Effector memory CD4-positive, alpha-beta T cell (primary cell): ENCODE measurements at regions not wholly inside any gene's neighbourhood (a gene's known extent, or its start where the extent isn't known, plus 50 kb on each side); places are given as distances from the start of the nearest gene placed in this dataset.

ENCODE experiments used
- DNase-seq, 3 donors: peaks; one replicate each; pipeline ENCODE4 v3.0.0-alpha.2; 2020
- H3K27ac ChIP-seq: 2 replicates; pipeline ENCODE4 v1.7.0; 2013; ENCODE audit warnings: mild to moderate bottlenecking, low read length, moderate library complexity; ENCODE audit not compliant: insufficient read depth, poor library complexity, severe bottlenecking
- H3K27me3 ChIP-seq: replicated peaks from 2 replicates; pipeline ENCODE4 v1.7.0; 2013; ENCODE audit warnings: mild to moderate bottlenecking, low read length; ENCODE audit not compliant: insufficient read depth, control insufficient read depth, poor library complexity, severe bottlenecking
- H3K36me3 ChIP-seq: 2 replicates; pipeline ENCODE4 v1.7.0; 2013; ENCODE audit warnings: mild to moderate bottlenecking, low read length, moderate library complexity; ENCODE audit not compliant: control insufficient read depth, insufficient read depth
- H3K4me1 ChIP-seq: 2 replicates; pipeline ENCODE4 v1.7.0; 2013; ENCODE audit warnings: low read length, mild to moderate bottlenecking; ENCODE audit not compliant: control insufficient read depth, insufficient read depth, poor library complexity, severe bottlenecking
- H3K4me3 ChIP-seq: 2 replicates; pipeline ENCODE4 v1.7.0; 2013; ENCODE audit warnings: low read length, low read depth, mild to moderate bottlenecking; ENCODE audit not compliant: insufficient read depth, poor library complexity, severe bottlenecking
- H3K9me3 ChIP-seq: 2 replicates; pipeline ENCODE4 v1.7.0; 2013; ENCODE audit warnings: mild to moderate bottlenecking, low read length, moderate library complexity; ENCODE audit not compliant: control insufficient read depth

DNA sequence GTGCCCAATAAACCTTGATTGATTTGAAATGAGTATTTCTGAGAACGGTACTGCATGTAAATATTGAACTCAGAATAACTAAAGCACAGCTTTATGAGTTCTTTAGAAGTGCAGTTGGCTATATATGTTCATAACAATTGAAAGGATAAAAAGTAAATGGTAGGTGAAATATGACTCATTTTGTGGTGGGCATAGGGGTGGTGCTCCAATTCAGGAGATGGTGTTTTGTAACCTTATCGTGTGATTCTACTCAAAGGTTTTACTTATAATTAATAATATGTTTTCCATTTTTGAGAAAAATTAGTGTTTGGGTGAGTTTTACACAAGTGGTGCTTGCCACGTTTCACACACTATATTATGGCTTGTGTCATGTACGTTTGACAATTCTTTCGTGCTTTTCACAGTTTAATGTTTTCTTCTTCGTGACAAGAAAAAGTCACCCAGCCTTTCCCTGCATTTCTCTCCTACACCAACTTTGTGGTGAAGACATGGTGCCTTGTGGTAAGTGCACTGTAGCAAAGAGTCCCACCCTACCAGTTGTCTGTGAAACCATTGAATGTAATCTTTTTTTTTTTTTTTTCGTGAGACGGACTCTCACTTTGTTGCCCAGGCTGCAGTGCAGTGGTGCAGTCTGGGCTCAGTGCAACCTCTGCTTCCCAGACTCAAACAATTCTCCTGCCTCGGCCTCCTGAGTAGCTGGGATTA lies 492.5 kb upstream of the SGCD start:
- Histone ChIP-seq H3K27me3 (no peaks in the 10 kb centered on the region), H3K4me3 (no peak overlapping the region), H3K4me1 (no peaks in the 10 kb centered on the region), H3K27ac (no peak overlapping the region), H3K36me3 (no peaks in the 10 kb centered on the region), H3K9me3 (no peaks in the 10 kb centered on the region)
- DNase-seq, result no peak

GRCh38 chr5:155836089-155836803 lies 490.7 kb upstream of the SGCD start:
- H3K27ac ChIP-seq, result no peak overlapping the region
- DNase-seq, result no peak
- H3K36me3 ChIP-seq, result no peaks in the 10 kb centered on the region
- no peaks in the 10 kb centered on the region for H3K27me3 ChIP-seq
- H3K4me1 ChIP-seq, result no peaks in the 10 kb centered on the region
- no peaks in the 10 kb centered on the region for H3K9me3 ChIP-seq
- no peak overlapping the region for H3K4me3 ChIP-seq

- no peak for DNase-seq
- H3K4me3 ChIP-seq, result no peak overlapping the region
- H3K36me3 ChIP-seq, result no peaks in the 10 kb centered on the region
- H3K4me1 ChIP-seq, result no peaks in the 10 kb centered on the region
- no peak overlapping the region for H3K27ac ChIP-seq
- no peaks in the 10 kb centered on the region for H3K9me3 ChIP-seq
- no peaks in the 10 kb centered on the region for H3K27me3 ChIP-seq
Observed at GRCh38 chr5:155838394-155838793, 488.6 kb upstream of the SGCD start.

DNA sequence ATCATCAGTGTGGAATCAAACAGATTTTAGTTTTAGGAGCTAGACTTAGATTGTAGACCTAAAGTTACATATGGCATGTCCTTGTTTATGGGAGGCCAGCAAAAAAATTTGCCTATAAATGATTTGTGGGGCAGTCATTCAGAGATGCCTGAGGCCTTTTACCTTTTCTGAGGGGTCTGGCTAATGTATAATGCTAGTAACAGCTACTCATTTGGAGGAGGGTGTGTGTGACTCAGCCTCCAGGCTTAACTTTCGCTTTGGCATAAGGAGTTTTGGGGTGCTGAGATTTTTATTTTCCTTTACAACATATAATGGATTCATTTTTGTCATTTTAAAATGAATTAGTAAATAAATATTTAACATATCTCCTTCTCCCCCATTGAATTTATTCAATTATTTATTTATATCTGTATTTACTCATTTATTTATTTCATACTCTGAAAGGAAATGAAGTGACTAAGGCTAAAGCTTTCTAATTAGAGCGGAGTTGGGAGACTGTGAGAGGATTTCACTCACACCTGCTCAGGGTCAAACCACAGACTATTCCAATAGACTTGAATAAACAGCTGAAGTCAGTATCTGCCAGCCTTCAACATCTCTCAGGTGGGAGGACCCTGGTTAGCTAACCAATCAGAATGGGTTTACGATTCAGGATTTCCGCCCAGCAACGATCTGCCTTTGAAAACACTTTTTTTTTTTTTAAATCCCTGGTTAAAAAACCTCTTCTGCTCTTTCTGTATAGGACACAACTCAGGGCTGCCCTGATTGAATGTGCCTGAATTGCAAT lies 487.5 kb upstream of the SGCD start:
- Histone ChIP-seq H3K4me3 (no peak overlapping the region), H3K36me3 (no peaks in the 10 kb centered on the region), H3K27ac (no peak overlapping the region), H3K27me3 (no peaks in the 10 kb centered on the region), H3K4me1 (no peaks in the 10 kb centered on the region), H3K9me3 (no peaks in the 10 kb centered on the region)
- no peak for DNase-seq

DNA sequence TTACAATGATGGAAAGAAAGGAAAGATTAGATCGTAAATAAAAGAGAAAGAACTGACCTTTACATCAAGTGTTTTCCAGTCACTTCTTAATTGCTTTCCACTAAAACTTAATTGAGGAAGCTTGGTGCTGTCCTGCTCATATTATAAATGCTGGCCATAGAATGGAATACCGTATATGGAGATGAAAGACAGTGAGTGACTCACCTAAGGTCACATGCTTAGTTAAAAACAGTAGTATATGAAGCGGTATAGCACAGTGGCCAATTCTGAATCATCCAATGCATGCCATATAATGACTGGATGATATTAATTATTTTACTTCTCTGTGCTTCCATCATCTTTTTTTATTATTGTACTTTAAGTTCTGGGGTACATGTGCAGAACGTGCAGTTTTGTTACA lies 482.4 kb upstream of the SGCD start:
- no peaks in the 10 kb centered on the region for H3K27me3 ChIP-seq
- H3K36me3 ChIP-seq, result no peaks in the 10 kb centered on the region
- no peaks in the 10 kb centered on the region for H3K9me3 ChIP-seq
- H3K4me3 ChIP-seq, result no peak overlapping the region
- no peak overlapping the region for H3K27ac ChIP-seq
- H3K4me1 ChIP-seq, result no peaks in the 10 kb centered on the region
- DNase-seq, result no peak

GRCh38 chr5:155850370-155850769 lies 476.6 kb upstream of the SGCD start:
- Histone ChIP-seq H3K9me3 (no peaks in the 10 kb centered on the region), H3K27ac (no peak overlapping the region), H3K4me3 (no peak overlapping the region), H3K27me3 (no peaks in the 10 kb centered on the region), H3K4me1 (no peaks in the 10 kb centered on the region), H3K36me3 (no peaks in the 10 kb centered on the region)
- DNase-seq, result no peak

GRCh38 chr5:155866971-155867370 lies 460.0 kb upstream of the SGCD start:
- no peak for DNase-seq
- Histone ChIP-seq H3K9me3 (no peaks in the 10 kb centered on the region), H3K4me3 (no peak overlapping the region), H3K36me3 (no peaks in the 10 kb centered on the region), H3K27me3 (no peaks in the 10 kb centered on the region), H3K27ac (no peak overlapping the region), H3K4me1 (no peaks in the 10 kb centered on the region)

DNA sequence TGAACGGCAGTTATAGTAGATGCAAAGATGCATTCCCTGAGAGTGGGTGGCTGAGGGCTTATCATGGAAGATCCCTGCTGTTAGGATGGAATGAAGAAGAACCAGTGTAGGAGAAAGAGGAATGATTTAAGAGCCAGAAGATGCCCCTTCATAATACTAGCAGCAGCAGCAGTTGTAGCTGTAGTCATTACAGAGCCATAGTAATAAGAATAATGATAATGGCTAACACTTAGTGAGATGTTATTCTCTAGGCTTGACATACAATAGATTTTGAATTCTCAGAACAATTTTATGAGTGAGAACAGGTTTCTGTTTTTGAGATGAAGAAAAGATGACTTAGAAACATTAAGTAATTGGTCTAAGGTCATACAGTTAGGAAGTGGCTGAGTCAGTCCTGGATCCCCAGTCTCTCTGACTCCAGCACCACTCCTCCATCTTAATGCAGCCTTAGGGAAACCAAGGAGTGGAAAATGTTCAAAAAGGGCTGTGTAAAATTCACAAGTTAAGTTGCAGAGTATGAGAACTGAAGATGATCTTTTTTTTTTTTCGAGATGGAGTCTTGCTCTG lies 459.4 kb upstream of the SGCD start:
- Histone ChIP-seq H3K4me3 (no peak overlapping the region), H3K27me3 (no peaks in the 10 kb centered on the region), H3K27ac (no peak overlapping the region), H3K36me3 (no peaks in the 10 kb centered on the region), H3K4me1 (no peaks in the 10 kb centered on the region), H3K9me3 (no peaks in the 10 kb centered on the region)
- no peak for DNase-seq

- no peaks in the 10 kb centered on the region for H3K36me3 ChIP-seq
- H3K27ac ChIP-seq, result no peak overlapping the region
- H3K4me1 ChIP-seq, result no peaks in the 10 kb centered on the region
- H3K9me3 ChIP-seq, result no peaks in the 10 kb centered on the region
- no peak for DNase-seq
- no peak overlapping the region for H3K4me3 ChIP-seq
- no peaks in the 10 kb centered on the region for H3K27me3 ChIP-seq
Observed at GRCh38 chr5:155870636-155871035, 456.3 kb upstream of the SGCD start.

- no peak overlapping the region for H3K4me3 ChIP-seq
- H3K36me3 ChIP-seq, result no peaks in the 10 kb centered on the region
- H3K9me3 ChIP-seq, result no peaks in the 10 kb centered on the region
- H3K4me1 ChIP-seq, result no peaks in the 10 kb centered on the region
- no peak for DNase-seq
- H3K27me3 ChIP-seq, result no peaks in the 10 kb centered on the region
- H3K27ac ChIP-seq, result no peak overlapping the region
Observed at GRCh38 chr5:155871623-155872022, 455.3 kb upstream of the SGCD start.
